A549 (cell line): ENCODE measurements at regions not wholly inside any gene's neighbourhood (a gene's known extent, or its start where the extent isn't known, plus 50 kb on each side); places are given as distances from the start of the nearest gene placed in this dataset.

ENCODE experiments used
- ATAC-seq, 2 experiments: fragments of 200-7000 bp in 1 of 2; fragments of >200 bp in 1 of 2; cut with Nextera tagmentation in 1 of 2; cut with Tn5 transposase in 1 of 2; 3 replicates each; pipeline versions ENCODE4 v1.8.0 to v1.9.1; 2018 to 2020; ENCODE audit warnings: mild to moderate bottlenecking in 1 of 2, moderate library complexity in 1 of 2
- CTCF ChIA-PET: fragments of 300-600 bp; sonication (Branson Sonifier 250); formaldehyde crosslinking; extraction: SDS; loops from one replicate; lab custom pipeline; 2021; ENCODE audit warnings: antibody characterized with exemption, inconsistent platforms; lab: Yijun Ruan, JAX
- POLR2A ChIA-PET: fragments of 350-600 bp; formaldehyde crosslinking; extraction: SDS; loops from one replicate; lab custom pipeline; 2021; ENCODE audit warnings: antibody characterized with exemption, inconsistent platforms; lab: Yijun Ruan, JAX
- DNase-seq, 2 experiments: peaks; one replicate each; pipeline versions ENCODE4 v3.0.0 to v3.0.0-alpha.2; 2011 to 2016; ENCODE audit warnings: low read depth in 1 of 2, low spot score in 1 of 2
- FAIRE-seq: peaks from 2 replicates; lab custom pipeline; 2011; peaks lifted over from hg19 to GRCh38; lab: Jason Lieb, UNC
- H3K27ac ChIP-seq, 2 experiments: fragments of >200 bp; sonication (Bioruptor Twin); formaldehyde crosslinking; 3 replicates each; pipeline ENCODE4 v1.5.1; 2016 to 2017
- H3K4me1 ChIP-seq: fragments of >200 bp; sonication (Bioruptor Twin); formaldehyde crosslinking; 3 replicates; pipeline ENCODE4 v1.6.1; 2016
- H3K4me2 ChIP-seq: fragments of >200 bp; sonication (Bioruptor Twin); formaldehyde crosslinking; 3 replicates; pipeline ENCODE4 v1.6.1; 2016
- H3K4me3 ChIP-seq: fragments of >200 bp; sonication (Bioruptor Twin); formaldehyde crosslinking; 3 replicates; pipeline ENCODE4 v1.5.1; 2016
- H3K9me3 ChIP-seq: fragments of >200 bp; sonication (Bioruptor Twin); formaldehyde crosslinking; 3 replicates; pipeline ENCODE4 v1.6.1; 2016
- ATOH8 ChIP-seq: fragments of 250-450 bp; sonication (Bioruptor Pico); IDR thresholded peaks from 2 replicates; pipeline ENCODE4 v1.5.0; 2020; ENCODE audit warnings: low read depth, mild to moderate bottlenecking, moderate library complexity
- BHLHE40 ChIP-seq: IDR thresholded peaks from 2 replicates; pipeline ENCODE4 v1.6.1; 2012; ENCODE audit warnings: low read depth, low read length, inconsistent platforms
- CBX2 ChIP-seq: fragments of 200-600 bp; sonication (generic); IDR thresholded peaks from 2 replicates; pipeline ENCODE4 v1.6.1; 2016; ENCODE audit warnings: low read depth, mild to moderate bottlenecking, borderline replicate concordance
- CHD2 ChIP-seq: fragments of 150-350 bp; IDR thresholded peaks from 2 replicates; pipeline ENCODE4 v1.6.1; 2014; ENCODE audit warnings: low read length; ENCODE audit not compliant: partially characterized antibody
- CHD4 ChIP-seq: fragments of 200-600 bp; sonication (generic); IDR thresholded peaks from 2 replicates; pipeline ENCODE4 v1.6.1; 2016; ENCODE audit warnings: antibody characterized with exemption, mild to moderate bottlenecking, borderline replicate concordance
- CTCF ChIP-seq: fragments of >200 bp; sonication (Bioruptor Twin); formaldehyde crosslinking; IDR thresholded peaks from 3 replicates; pipeline ENCODE4 v1.5.1; 2016
- E2F6 ChIP-seq: IDR thresholded peaks from 2 replicates; pipeline ENCODE4 v1.6.1; 2012; ENCODE audit warnings: low read depth, borderline replicate concordance
- EHF ChIP-seq: fragments of 250-450 bp; sonication (Bioruptor Pico); IDR thresholded peaks from 2 replicates; pipeline ENCODE4 v1.5.0; 2020; ENCODE audit warnings: mild to moderate bottlenecking
- EHMT2 ChIP-seq: fragments of 200-600 bp; sonication (generic); IDR thresholded peaks from 2 replicates; pipeline ENCODE4 v1.6.1; 2016; ENCODE audit warnings: antibody characterized with exemption, low read depth, mild to moderate bottlenecking, moderate library complexity
- ESRRA ChIP-seq: fragments of 150-350 bp; IDR thresholded peaks from 2 replicates; pipeline ENCODE4 v1.6.1; 2014; ENCODE audit warnings: mild to moderate bottlenecking, low read length, borderline replicate concordance
- FOSB ChIP-seq: fragments of 250-450 bp; sonication (Bioruptor Pico); IDR thresholded peaks from 2 replicates; pipeline ENCODE4 v1.5.0; 2020; ENCODE audit warnings: mild to moderate bottlenecking, moderate library complexity
- FOSL2 ChIP-seq, 2 experiments: fragments of 450-650 bp in 1 of 2; fragments of >200 bp in 1 of 2; sonication (Bioruptor Twin) in 1 of 2; formaldehyde crosslinking; IDR thresholded peaks; 2 replicates each; pipeline versions ENCODE4 v1.5.0 to v1.6.1; 2016 to 2020; ENCODE audit warnings: mild to moderate bottlenecking in 1 of 2, moderate library complexity in 1 of 2
- HEYL ChIP-seq: fragments of 250-450 bp; sonication (Bioruptor Pico); IDR thresholded peaks from 2 replicates; pipeline ENCODE4 v1.8.0; 2021; ENCODE audit warnings: mild to moderate bottlenecking, moderate library complexity
- HOXA7 ChIP-seq: fragments of 250-450 bp; sonication (Bioruptor Pico); IDR thresholded peaks from 2 replicates; pipeline ENCODE4 v1.5.0; 2020; ENCODE audit warnings: mild to moderate bottlenecking, moderate library complexity
- HOXB5 ChIP-seq: fragments of 250-450 bp; sonication (Bioruptor Pico); IDR thresholded peaks from 2 replicates; pipeline ENCODE4 v1.5.0; 2020; ENCODE audit warnings: mild to moderate bottlenecking, moderate library complexity
- MAX ChIP-seq: IDR thresholded peaks from 2 replicates; pipeline ENCODE4 v1.6.1; 2012
- MAZ ChIP-seq: fragments of 150-350 bp; IDR thresholded peaks from 2 replicates; pipeline ENCODE4 v1.6.1; 2014; ENCODE audit warnings: antibody characterized with exemption, low read depth, low read length, borderline replicate concordance
- MYC ChIP-seq: IDR thresholded peaks from 2 replicates; pipeline ENCODE4 v1.6.1; 2012; ENCODE audit warnings: mild to moderate bottlenecking, inconsistent platforms, low read length, improper control_type of control experiment, borderline replicate concordance
- PHF8 ChIP-seq: fragments of 200-600 bp; sonication (generic); IDR thresholded peaks from 2 replicates; pipeline ENCODE4 v1.6.1; 2016; ENCODE audit warnings: low read depth, mild to moderate bottlenecking, antibody characterized with exemption, moderate library complexity, borderline replicate concordance
- RAD21 ChIP-seq, 2 experiments: fragments of >200 bp in 1 of 2; sonication (Bioruptor Twin) in 1 of 2; formaldehyde crosslinking in 1 of 2; IDR thresholded peaks in 1 of 2; conservative IDR thresholded peaks in 1 of 2; 2 replicates in 1 of 2; 3 replicates in 1 of 2; pipeline ENCODE4 v1.6.1; 2012 to 2018; ENCODE audit warnings: inconsistent platforms in 1 of 2
- RCOR1 ChIP-seq: fragments of 150-350 bp; IDR thresholded peaks from 2 replicates; pipeline ENCODE4 v1.6.1; 2014; ENCODE audit warnings: antibody characterized with exemption, low read length, low read depth
- RNF2 ChIP-seq: fragments of 200-600 bp; sonication (generic); IDR thresholded peaks from 2 replicates; pipeline ENCODE4 v1.6.1; 2016; ENCODE audit warnings: low read depth, mild to moderate bottlenecking, antibody characterized with exemption, moderate library complexity, borderline replicate concordance
- SMC3 ChIP-seq: fragments of >200 bp; sonication (Bioruptor Twin); formaldehyde crosslinking; IDR thresholded peaks from 3 replicates; pipeline ENCODE4 v1.6.1; 2018; ENCODE audit warnings: inconsistent platforms
- SREBF2 ChIP-seq: fragments of 450-650 bp; IDR thresholded peaks from 2 replicates; pipeline ENCODE4 v1.6.1; 2014; ENCODE audit warnings: mild to moderate bottlenecking, moderate library complexity
- TFCP2L1 ChIP-seq: fragments of 250-450 bp; sonication (Bioruptor Pico); IDR thresholded peaks from 2 replicates; pipeline ENCODE4 v1.5.0; 2021; ENCODE audit warnings: mild to moderate bottlenecking
- ZFP36 ChIP-seq: fragments of 450-650 bp; IDR thresholded peaks from 2 replicates; pipeline ENCODE4 v1.6.1; 2014; ENCODE audit warnings: borderline replicate concordance; ENCODE audit not compliant: partially characterized antibody
- ZNF302 ChIP-seq: fragments of 250-450 bp; sonication (Bioruptor Pico); IDR thresholded peaks from 2 replicates; pipeline ENCODE4 v1.9.0; 2021; ENCODE audit warnings: inconsistent platforms, mild to moderate bottlenecking, moderate library complexity
- ZSCAN20 ChIP-seq: fragments of 250-450 bp; sonication (Bioruptor Pico); IDR thresholded peaks from 2 replicates; pipeline ENCODE4 v1.8.0; 2022; ENCODE audit warnings: mild to moderate bottlenecking, moderate library complexity
- WGBS: methylation state at CpG from one replicate; pipeline ENCODE4 v1.1.6; 2017; ENCODE audit errors: missing lambda C conversion rate; 5-methylcytosine and 5-hydroxymethylcytosine counted together

GRCh38 chr18:6569813-6570212, 155.1 kb upstream of the L3MBTL4 start:
- no peak for DNase-seq
- H3K4me2 ChIP-seq = no peak overlapping the region
- ChIA-PET CTCF (interaction anchor here (1.0 to 1.2 kb wide), 2 partner anchors 8 to 317 kb away, joined by 3 read pairs; no protein-coding TSS in a partner anchor), POLR2A (no interaction called here)
- no peak overlapping the region for H3K27ac ChIP-seq
- no peak overlapping the region for H3K4me3 ChIP-seq
- no peak for FAIRE-seq
- H3K4me1 ChIP-seq = no peaks in the 10 kb centered on the region
- H3K9me3 ChIP-seq = no peaks in the 10 kb centered on the region
- TF ChIP-seq SMC3 = no peak
- TF ChIP-seq HOXA7 (CRISPR knock-in tag) = no peak
- no peak for TF ChIP-seq BHLHE40
- no peak for TF ChIP-seq ZNF302 (CRISPR knock-in tag)
- no peak for TF ChIP-seq RNF2
- no peak for TF ChIP-seq EHF (CRISPR knock-in tag)
- no peak for TF ChIP-seq FOSB
- TF ChIP-seq E2F6 = no peak
- no peak for TF ChIP-seq HEYL (CRISPR knock-in tag)
- TF ChIP-seq CTCF = no peak
- no peak for TF ChIP-seq FOSL2 (IDR thresholded peaks at IDR 0.05)
- TF ChIP-seq FOSL2 (CRISPR knock-in tag; IDR thresholded peaks at IDR 0.05) = no peak
- TF ChIP-seq CHD2 = no peak
- no peak for TF ChIP-seq CHD4
- no peak for TF ChIP-seq MAZ
- no peak for TF ChIP-seq TFCP2L1 (CRISPR knock-in tag)
- no peak for TF ChIP-seq ESRRA
- TF ChIP-seq MAX = no peak
- TF ChIP-seq ZFP36 = no peak
- TF ChIP-seq MYC = no peak
- 0% methylated on average over 1 of the region's 2 CpGs for WGBS
- no peak for ATAC-seq

- Histone ChIP-seq H3K9me3 (no peaks in the 10 kb centered on the region), H3K27ac (no peak overlapping the region), H3K4me1 (no peaks in the 10 kb centered on the region), H3K4me2 (no peak overlapping the region), H3K4me3 (no peak overlapping the region)
- FAIRE-seq (no peak), DNase-seq (no peak), ATAC-seq (no peak)
- CTCF ChIA-PET = no interaction called here
- 32% methylated on average over 4 of the region's 4 CpGs for WGBS
- POLR2A ChIA-PET = no interaction called here
- no peak for TF ChIP-seq ZSCAN20 (CRISPR knock-in tag)
- TF ChIP-seq RCOR1 = no peak
- TF ChIP-seq PHF8 = no peak
- TF ChIP-seq ZNF302 (CRISPR knock-in tag) = no peak
- no peak for TF ChIP-seq ZFP36
- TF ChIP-seq HEYL (CRISPR knock-in tag) = no peak
- TF ChIP-seq FOSB = no peak
- TF ChIP-seq RNF2 = no peak
- no peak for TF ChIP-seq HOXA7 (CRISPR knock-in tag)
- no peak for TF ChIP-seq ATOH8 (CRISPR knock-in tag)
- TF ChIP-seq EHMT2 = no peak
- TF ChIP-seq HOXB5 (CRISPR knock-in tag) = no peak
- no peak for TF ChIP-seq E2F6
- no peak for TF ChIP-seq RAD21 (conservative IDR thresholded peaks at IDR 0.05 in 1 of 2, IDR thresholded peaks at IDR 0.05 in 1 of 2)
- no peak for TF ChIP-seq CBX2
- no peak for TF ChIP-seq CHD4
- TF ChIP-seq SREBF2 = no peak
These were observed 156.0 kb upstream of the L3MBTL4 start for GRCh38 chr18:6570581-6571238.
